ENCODE measurements at regions not wholly inside any gene's neighbourhood (a gene's known extent, or its start where the extent isn't known, plus 50 kb on each side); places are given as distances from the start of the nearest gene placed in this dataset.

GRCh38 chr5:74225587-74225986 lies 414.9 kb downstream of the ENC1 start:
- Mint-ChIP-seq H3K36me3 (ENCODE audit: low read depth) (peaks cover 18% of the 10 kb centered on the region; the same call in 2 of the 3 replicates), H3K4me3 (no peak overlapping the region), H3K9me3 (peaks cover 25% of the 10 kb centered on the region), H3K27ac (no peak overlapping the region), H3K4me1 (no peaks in the 10 kb centered on the region), H3K27me3 (ENCODE audit: insufficient read depth, low read depth, poor library complexity) (no peaks in the 10 kb centered on the region)
- Histone ChIP-seq H3K79me2 (replicated peaks; ENCODE audit: insufficient read depth) (no peaks in the 10 kb centered on the region), H3K27ac (ENCODE audit: low read depth) (no peak overlapping the region), H4K20me1 (replicated peaks; ENCODE audit: insufficient read depth) (no peaks in the 10 kb centered on the region), H3F3A (replicated peaks; ENCODE audit: low read depth) (no peaks in the 10 kb centered on the region), H3K4me2 (no peak overlapping the region), H3K27me3 (ENCODE audit: insufficient read depth) (no peaks in the 10 kb centered on the region), H3K4me1 (ENCODE audit: insufficient read depth) (no peaks in the 10 kb centered on the region), H3K9me2 (ENCODE audit: insufficient read depth) (peaks cover 6% of the 10 kb centered on the region; the same call in 1 of the 2 replicates), H3K36me3 (ENCODE audit: insufficient read depth) (peaks cover 9% of the 10 kb centered on the region; the same call in 1 of the 2 replicates), H2AFZ (no peak overlapping the region), H3K4me3 (no peak overlapping the region)
- no peak for ATAC-seq
- no peak for DNase-seq (ENCODE audit: low spot score)
- TF ChIP-seq EZH2 (IDR thresholded peaks at IDR 0.05; ENCODE audit: low read depth, unreplicated experiment) (no peak), NANOG (IDR thresholded peaks at IDR 0.05; ENCODE audit: borderline replicate concordance) (no peak), CREB1 (CRISPR knock-in tag; IDR thresholded peaks at IDR 0.05; ENCODE audit: low read depth) (no peak), CTCF (conservative IDR thresholded peaks at IDR 0.05; ENCODE audit: low read depth in 2 of 2) (no peak), ZNF331 (CRISPR knock-in tag; IDR thresholded peaks at IDR 0.05; ENCODE audit: low read depth) (no peak), ZNF462 (CRISPR knock-in tag; IDR thresholded peaks at IDR 0.05) (no peak)

Measured in GM23338 (cell line).